Endothelial cell of umbilical vein (primary cell): ENCODE measurements at regions not wholly inside any gene's neighbourhood (a gene's known extent, or its start where the extent isn't known, plus 50 kb on each side); places are given as distances from the start of the nearest gene placed in this dataset.

ENCODE experiments used
- BruUV-seq: library from RNA; stranded (reverse); fragments of 400-500 nt; replicated peaks from 2 replicates; lab custom pipeline; 2021; lab: Mats Ljungman, UMichigan
- CTCF ChIA-PET: fragments of 300-600, 350-600 bp; sonication (Branson Sonifier 250); formaldehyde crosslinking; loops from one replicate; lab custom pipeline; 2021; ENCODE audit warnings: antibody characterized with exemption, inconsistent platforms; lab: Charles Lee
- POLR2A ChIA-PET: fragments of 300-600, 350-600 bp; sonication (Branson Sonifier 250); formaldehyde crosslinking; loops from one replicate; lab custom pipeline; 2021; ENCODE audit warnings: antibody characterized with exemption, inconsistent platforms; lab: Charles Lee
- DNase-seq: peaks from one replicate; pipeline ENCODE4 v3.0.0-alpha.2; 2011; ENCODE audit warnings: low read depth, low spot score
- FAIRE-seq: peaks from 2 replicates; lab custom pipeline; 2011; peaks lifted over from hg19 to GRCh38; lab: Jason Lieb, UNC
- H2AFZ ChIP-seq: 2 replicates; pipeline ENCODE4 v1.6.0; 2012; ENCODE audit warnings: low read depth, low read length, control low read depth, inconsistent platforms
- H3K27ac ChIP-seq: 2 replicates; pipeline ENCODE4 v1.5.1; 2011; ENCODE audit warnings: low read depth, mild to moderate bottlenecking, control low read depth, low read length, moderate library complexity; ENCODE audit not compliant: insufficient read depth
- H3K27me3 ChIP-seq, 2 experiments: 2 replicates each; pipeline versions ENCODE4 v1.6.0 to v1.6.1; 2011; ENCODE audit warnings: low read length in 2 of 2, mixed read lengths in 1 of 2; ENCODE audit not compliant: control insufficient read depth in 2 of 2, insufficient read depth in 2 of 2
- H3K36me3 ChIP-seq, 2 experiments: 2 replicates in 1 of 2; 3 replicates in 1 of 2; pipeline ENCODE4 v1.5.1; 2011; ENCODE audit warnings: low read length in 2 of 2, mild to moderate bottlenecking in 1 of 2, moderate library complexity in 1 of 2; ENCODE audit not compliant: control insufficient read depth in 2 of 2, insufficient read depth in 2 of 2; ENCODE audit errors: extremely low read depth in 1 of 2
- H3K4me1 ChIP-seq: 3 replicates; pipeline ENCODE4 v1.5.1; 2011; ENCODE audit warnings: mild to moderate bottlenecking, low read length; ENCODE audit not compliant: control insufficient read depth, insufficient read depth; ENCODE audit errors: extremely low read depth
- H3K4me2 ChIP-seq: 2 replicates; pipeline ENCODE4 v1.6.1; 2011; ENCODE audit warnings: low read length, control low read depth, mixed read lengths; ENCODE audit not compliant: insufficient read depth
- H3K4me3 ChIP-seq, 3 experiments: fragments of 200-600 bp in 1 of 3; sonication (generic), shearing (Covaris generic) in 1 of 3; replicated peaks in 1 of 3; 2 replicates each; pipeline ENCODE4 v1.5.1; 2011 to 2016; ENCODE audit warnings: control low read depth in 3 of 3, low read length in 3 of 3, mild to moderate bottlenecking in 2 of 3, inconsistent platforms in 1 of 3, low read depth in 1 of 3, moderate library complexity in 1 of 3; ENCODE audit not compliant: insufficient read depth in 1 of 3
- H3K79me2 ChIP-seq: 2 replicates; pipeline ENCODE4 v1.6.0; 2012; ENCODE audit warnings: low read length, inconsistent platforms; ENCODE audit not compliant: control insufficient read depth, insufficient read depth
- H3K9ac ChIP-seq: replicated peaks from 2 replicates; pipeline ENCODE3; 2011; ENCODE audit warnings: low read length, control low read depth; ENCODE audit not compliant: insufficient read depth; ENCODE audit errors: extremely low read depth
- H3K9me1 ChIP-seq: replicated peaks from 3 replicates; pipeline ENCODE4 v1.6.0; 2011; ENCODE audit warnings: mild to moderate bottlenecking, low read length; ENCODE audit not compliant: control insufficient read depth, insufficient read depth; ENCODE audit errors: extremely low read depth
- H3K9me3 ChIP-seq: replicated peaks from 2 replicates; pipeline ENCODE4 v1.5.1; 2012; ENCODE audit warnings: low read length, inconsistent platforms; ENCODE audit not compliant: control insufficient read depth, insufficient read depth
- H4K20me1 ChIP-seq: replicated peaks from 2 replicates; pipeline ENCODE3; 2011; ENCODE audit warnings: mild to moderate bottlenecking, low read length; ENCODE audit not compliant: control insufficient read depth, insufficient read depth; ENCODE audit errors: extremely low read depth
- EZH2 ChIP-seq: IDR thresholded peaks from 2 replicates; pipeline ENCODE4 v1.6.1; 2012; ENCODE audit warnings: borderline replicate concordance, low read depth, mild to moderate bottlenecking, moderate library complexity, low read length, inconsistent platforms; ENCODE audit not compliant: severe bottlenecking
- FOS ChIP-seq: IDR thresholded peaks from 2 replicates; pipeline ENCODE4 v1.6.1; 2011; ENCODE audit warnings: mild to moderate bottlenecking, low read length, moderate library complexity, borderline replicate concordance; ENCODE audit not compliant: insufficient read depth
- GATA2 ChIP-seq: IDR thresholded peaks from 2 replicates; pipeline ENCODE4 v1.7.0; 2011; ENCODE audit warnings: low read depth, mild to moderate bottlenecking, moderate library complexity, mixed read lengths, low read length; ENCODE audit not compliant: insufficient read length, insufficient read depth
- JUN ChIP-seq: IDR thresholded peaks from 2 replicates; pipeline ENCODE4 v1.6.1; 2011; ENCODE audit warnings: borderline replicate concordance, low read depth; ENCODE audit not compliant: insufficient read length, insufficient read depth
- MAX ChIP-seq: IDR thresholded peaks from 2 replicates; pipeline ENCODE4 v1.6.1; 2011; ENCODE audit not compliant: insufficient read depth, insufficient read length
- MYC ChIP-seq: IDR thresholded peaks from one replicate; pipeline ENCODE4 v1.6.1; 2011; ENCODE audit warnings: mild to moderate bottlenecking, low read depth, low read length
- POLR2A ChIP-seq: IDR thresholded peaks from 2 replicates; pipeline ENCODE4 v1.6.1; 2012; ENCODE audit warnings: low read depth, mild to moderate bottlenecking, control low read depth, low read length
- POLR2AphosphoS5 ChIP-seq: IDR thresholded peaks from 2 replicates; pipeline ENCODE4 v1.6.1; 2012; ENCODE audit warnings: low read depth, mild to moderate bottlenecking, control low read depth, low read length, moderate library complexity; ENCODE audit not compliant: insufficient read depth
- dilution Hi-C: fragments of 300-500 bp; cut with MboI; formaldehyde crosslinking; loops from one replicate; pipeline ENCODE4 v1.15.0; 2019; ENCODE audit warnings: low sequenced_read_pairs; ENCODE audit not compliant: extremely low pct_ligation_motif_present
- intact Hi-C: fragments of 100-400 bp; cut with micrococcal nuclease; formaldehyde crosslinking; loops from one replicate; pipeline ENCODE4 v1.10.0; 2022
- TF ChIP-seq, protein P1 (sequence below), 2 donors: IDR thresholded peaks; 1 replicate in 1 of 2; 2 replicates in 1 of 2; pipeline ENCODE4 v1.5.1; 2011; ENCODE audit warnings: low read length in 2 of 2, mild to moderate bottlenecking in 2 of 2, moderate library complexity in 2 of 2, control low read depth in 1 of 2, inconsistent platforms in 1 of 2, low read depth in 1 of 2; ENCODE audit not compliant: insufficient read depth in 1 of 2; ENCODE audit errors: extremely low read depth in 1 of 2

GRCh38 chr5:82901281-82901888 is 175.8 kb downstream of the TMEM167A start:
- POLR2A ChIA-PET = no interaction called here

More at GRCh38 chr5:82901281-82901888, 175.8 kb downstream of the TMEM167A start:
- Histone ChIP-seq H2AFZ (no peak overlapping the region), H3K36me3 (no peaks in the 10 kb centered on the region), H3K4me3 (no peak overlapping the region), H4K20me1 (no peaks in the 10 kb centered on the region), H3K27ac (no peak overlapping the region), H3K4me1 (no peaks in the 10 kb centered on the region), H3K27me3 (peaks cover 0 to 1% of the 10 kb centered on the region in 2 experiments), H3K79me2 (no peaks in the 10 kb centered on the region), H3K9ac (no peak overlapping the region), H3K9me3 (no peaks in the 10 kb centered on the region), H3K9me1 (no peaks in the 10 kb centered on the region), H3K4me2 (no peak overlapping the region)
- TF ChIP-seq JUN = no peak
- TF ChIP-seq, protein P1, sequence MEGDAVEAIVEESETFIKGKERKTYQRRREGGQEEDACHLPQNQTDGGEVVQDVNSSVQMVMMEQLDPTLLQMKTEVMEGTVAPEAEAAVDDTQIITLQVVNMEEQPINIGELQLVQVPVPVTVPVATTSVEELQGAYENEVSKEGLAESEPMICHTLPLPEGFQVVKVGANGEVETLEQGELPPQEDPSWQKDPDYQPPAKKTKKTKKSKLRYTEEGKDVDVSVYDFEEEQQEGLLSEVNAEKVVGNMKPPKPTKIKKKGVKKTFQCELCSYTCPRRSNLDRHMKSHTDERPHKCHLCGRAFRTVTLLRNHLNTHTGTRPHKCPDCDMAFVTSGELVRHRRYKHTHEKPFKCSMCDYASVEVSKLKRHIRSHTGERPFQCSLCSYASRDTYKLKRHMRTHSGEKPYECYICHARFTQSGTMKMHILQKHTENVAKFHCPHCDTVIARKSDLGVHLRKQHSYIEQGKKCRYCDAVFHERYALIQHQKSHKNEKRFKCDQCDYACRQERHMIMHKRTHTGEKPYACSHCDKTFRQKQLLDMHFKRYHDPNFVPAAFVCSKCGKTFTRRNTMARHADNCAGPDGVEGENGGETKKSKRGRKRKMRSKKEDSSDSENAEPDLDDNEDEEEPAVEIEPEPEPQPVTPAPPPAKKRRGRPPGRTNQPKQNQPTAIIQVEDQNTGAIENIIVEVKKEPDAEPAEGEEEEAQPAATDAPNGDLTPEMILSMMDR (IDR thresholded peaks at IDR 0.05; ENCODE audit: extremely low read depth in 1 of 2, insufficient read depth in 1 of 2, low read depth in 1 of 2, low read length in 2 of 2) = no peak
- TF ChIP-seq GATA2 = no peak
- TF ChIP-seq MAX = no peak
- no peak for TF ChIP-seq FOS
- no peak for TF ChIP-seq MYC
- TF ChIP-seq EZH2 = no peak
- TF ChIP-seq POLR2AphosphoS5 = no peak
- TF ChIP-seq POLR2A = no peak
- dilution Hi-C loops = no loop called here
- no TSS peak for BruUV-seq
- DNase-seq (no peak), FAIRE-seq (no peak)
- intact Hi-C loops = no loop called here
- CTCF ChIA-PET = no interaction called here
